Skin epidermis (tissue), 12 donors: ENCODE measurements at regions not wholly inside any gene's neighbourhood (a gene's known extent, or its start where the extent isn't known, plus 50 kb on each side); places are given as distances from the start of the nearest gene placed in this dataset.

Experiments
- H3K27ac ChIP-seq, 21 experiments: fragments of 200-600 bp; sonication (generic) in 11 of 21; one replicate each; pipeline ENCODE4 v1.5.0; 2020; ENCODE audit warnings: mild to moderate bottlenecking in 3 of 21, inconsistent platforms in 2 of 21, moderate library complexity in 2 of 21
- H3K4me3 ChIP-seq, 7 experiments: fragments of 200-600 bp; sonication (generic) in 2 of 7; one replicate each; pipeline ENCODE4 v1.5.0; 2020; ENCODE audit warnings: inconsistent platforms in 2 of 7, mild to moderate bottlenecking in 2 of 7, moderate library complexity in 1 of 7

- H3K4me3 ChIP-seq: no peak overlapping the region
- no peak overlapping the region for H3K27ac ChIP-seq
Measured at GRCh38 chr18:41761333-41762018, 193.6 kb upstream of the PIK3C3 start.

DNA sequence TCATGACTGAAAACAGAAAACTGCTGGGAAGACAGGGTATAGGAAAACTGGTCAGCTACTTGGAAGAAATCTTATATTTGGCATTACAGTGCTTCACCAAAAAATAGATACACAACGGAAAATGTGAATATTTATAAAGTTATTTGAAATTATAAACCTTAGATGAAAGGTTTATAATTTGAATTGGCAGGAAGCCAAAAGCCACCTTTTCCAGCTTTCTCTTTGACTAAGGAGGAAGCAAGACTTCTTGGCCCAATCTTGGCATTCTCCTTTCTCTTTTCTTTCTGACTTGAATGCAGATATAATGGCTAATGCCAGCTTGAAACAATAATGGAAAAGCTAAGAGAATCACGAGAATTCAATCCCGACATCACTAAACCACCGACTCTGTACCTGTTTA lies 196.5 kb upstream of the PIK3C3 start:
- Histone ChIP-seq H3K4me3 (no peak overlapping the region), H3K27ac (no peak overlapping the region)

- no peak overlapping the region for H3K27ac ChIP-seq
Measured at GRCh38 chr18:41756141-41756540, 198.9 kb upstream of the PIK3C3 start.

GRCh38 chr18:41754332-41754731 lies 200.7 kb upstream of the PIK3C3 start:
- Histone ChIP-seq H3K4me3 (no peak overlapping the region), H3K27ac (no peak overlapping the region)

More at GRCh38 chr18:41756141-41756540, 198.9 kb upstream of the PIK3C3 start:
- H3K4me3 ChIP-seq: no peak overlapping the region

- Histone ChIP-seq H3K27ac (no peak overlapping the region), H3K4me3 (no peak overlapping the region)
Measured at GRCh38 chr18:41753826-41754225, 201.2 kb upstream of the PIK3C3 start.

DNA sequence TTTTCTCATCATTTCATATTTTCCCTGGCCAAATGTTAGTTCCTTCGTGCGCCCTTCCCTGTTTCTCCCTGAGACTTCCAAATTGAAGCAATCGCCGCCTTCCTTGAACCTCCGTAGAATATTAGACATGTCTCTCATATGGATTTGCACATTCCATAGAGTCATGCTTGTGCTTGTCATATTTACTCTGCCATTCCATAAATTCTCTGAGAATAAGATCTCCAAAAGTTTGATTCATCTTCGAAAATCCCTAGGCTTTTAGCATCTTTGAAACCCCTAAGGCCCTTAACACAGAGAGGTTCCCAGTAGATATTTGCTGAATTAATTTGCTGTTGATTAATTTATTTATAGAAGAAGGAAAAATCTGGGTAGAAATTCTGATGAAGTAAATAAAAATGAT lies 202.2 kb upstream of the PIK3C3 start:
- Histone ChIP-seq H3K4me3 (no peak overlapping the region), H3K27ac (no peak overlapping the region)

DNA sequence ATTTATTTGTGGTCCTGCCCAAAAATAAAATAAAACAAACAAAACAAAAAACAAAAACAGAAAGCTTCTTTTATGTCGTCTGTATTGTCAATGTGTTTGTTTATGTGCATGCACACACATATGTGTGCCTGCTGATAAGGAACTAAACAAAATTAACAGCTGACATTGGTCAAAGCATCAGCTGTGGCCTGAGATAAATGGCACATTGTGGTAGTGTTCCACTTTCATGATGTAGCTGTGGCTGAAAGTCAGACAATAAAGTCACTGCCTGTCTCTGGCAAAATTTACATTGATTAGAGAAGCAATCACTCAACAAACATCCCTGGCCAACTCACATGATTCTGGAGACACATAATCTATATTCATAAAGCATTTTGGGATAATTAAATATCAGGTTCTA lies 203.4 kb upstream of the PIK3C3 start:
- Histone ChIP-seq H3K27ac (no peak overlapping the region), H3K4me3 (no peak overlapping the region)

DNA sequence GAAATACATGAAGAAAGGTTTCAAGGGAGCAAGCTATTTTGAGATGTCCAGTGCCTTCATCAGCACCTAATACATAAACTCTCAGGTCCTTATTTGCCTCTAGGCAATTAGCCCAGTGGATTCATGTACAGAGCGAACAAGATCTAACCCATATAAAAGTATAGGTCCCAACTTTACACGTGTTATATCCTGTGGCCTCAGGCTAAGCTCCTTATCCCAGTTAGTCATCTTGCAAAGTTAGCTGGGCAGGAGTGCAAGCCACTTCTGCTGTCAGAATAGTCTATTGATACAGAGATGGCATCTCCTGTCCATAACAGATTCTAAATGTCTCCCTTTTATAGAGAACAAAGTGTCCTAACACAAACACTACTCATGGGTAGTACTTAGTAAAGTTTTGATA lies 203.9 kb upstream of the PIK3C3 start:
- H3K4me3 ChIP-seq: no peak overlapping the region
- H3K27ac ChIP-seq: no peak overlapping the region

GRCh38 chr18:41747723-41748242 lies 207.3 kb upstream of the PIK3C3 start:
- H3K4me3 ChIP-seq: no peak overlapping the region

GRCh38 chr18:41745166-41746049 lies 209.6 kb upstream of the PIK3C3 start:
- H3K4me3 ChIP-seq: no peak overlapping the region
- no peak overlapping the region for H3K27ac ChIP-seq

More at GRCh38 chr18:41747723-41748242, 207.3 kb upstream of the PIK3C3 start:
- no peak overlapping the region for H3K27ac ChIP-seq

- Histone ChIP-seq H3K27ac (no peak overlapping the region), H3K4me3 (no peak overlapping the region)
Measured at GRCh38 chr18:41744421-41745030, 210.5 kb upstream of the PIK3C3 start.

- Histone ChIP-seq H3K27ac (no peak overlapping the region), H3K4me3 (no peak overlapping the region)
Measured at GRCh38 chr18:41737218-41737617, 217.8 kb upstream of the PIK3C3 start.

DNA sequence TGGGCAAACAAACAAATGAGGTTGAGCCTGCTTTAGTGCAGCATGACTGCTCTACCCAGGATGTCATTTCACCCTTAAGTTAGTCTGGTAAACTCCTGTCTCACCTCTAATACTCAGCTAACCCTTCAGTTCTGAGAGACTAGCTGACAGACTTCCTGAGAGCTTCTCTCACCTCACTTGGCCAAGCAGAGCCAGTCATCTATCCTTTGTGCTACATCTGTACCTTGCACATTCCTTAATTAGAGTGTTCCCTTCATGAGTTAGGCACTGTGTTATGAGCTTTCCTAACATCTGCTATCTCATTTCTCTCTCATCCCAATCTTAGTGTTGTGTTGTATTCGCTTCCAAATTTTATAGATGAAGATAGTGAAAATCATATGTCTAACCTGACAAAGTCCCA lies 220.1 kb upstream of the PIK3C3 start:
- no peak overlapping the region for H3K27ac ChIP-seq
- H3K4me3 ChIP-seq: no peak overlapping the region

DNA sequence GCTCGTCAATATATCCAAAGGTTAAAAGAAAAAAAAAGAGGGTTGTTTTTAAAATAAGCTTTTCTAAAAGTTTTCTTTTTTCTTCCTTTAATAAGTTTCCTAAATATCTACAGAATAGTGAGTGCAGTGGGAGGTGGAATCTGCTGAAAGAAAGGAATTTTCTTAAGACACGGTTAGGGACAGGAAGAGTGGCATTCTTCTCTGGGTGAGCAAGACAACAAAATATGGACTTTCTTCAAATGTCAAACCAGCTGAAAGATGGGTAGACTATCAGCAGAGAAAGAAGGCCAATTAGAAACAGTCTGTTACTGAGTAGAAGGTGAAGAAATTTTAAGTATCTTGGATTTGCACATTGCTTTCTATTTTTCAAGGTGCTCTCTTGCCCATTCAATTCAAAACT lies 222.7 kb upstream of the PIK3C3 start:
- no peak overlapping the region for H3K27ac ChIP-seq
- no peak overlapping the region for H3K4me3 ChIP-seq

DNA sequence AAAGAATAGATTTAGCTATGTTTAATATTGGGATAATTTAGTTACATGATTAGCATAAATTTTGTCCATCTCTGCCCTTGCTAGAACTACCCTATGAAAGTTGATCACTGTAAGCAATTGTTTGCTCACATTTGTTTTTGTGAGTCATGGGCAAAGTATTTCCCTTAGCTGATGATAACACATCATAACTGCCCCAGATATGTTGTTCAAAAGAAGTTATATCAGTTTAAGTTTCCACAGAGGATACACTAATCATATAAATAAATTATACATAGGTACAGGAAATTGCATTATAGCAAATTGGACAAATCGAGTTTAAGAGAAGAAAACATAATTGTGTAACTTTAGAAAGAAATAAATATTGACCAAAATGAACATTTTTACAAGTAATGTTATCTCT lies 223.2 kb upstream of the PIK3C3 start:
- no peak overlapping the region for H3K4me3 ChIP-seq

DNA sequence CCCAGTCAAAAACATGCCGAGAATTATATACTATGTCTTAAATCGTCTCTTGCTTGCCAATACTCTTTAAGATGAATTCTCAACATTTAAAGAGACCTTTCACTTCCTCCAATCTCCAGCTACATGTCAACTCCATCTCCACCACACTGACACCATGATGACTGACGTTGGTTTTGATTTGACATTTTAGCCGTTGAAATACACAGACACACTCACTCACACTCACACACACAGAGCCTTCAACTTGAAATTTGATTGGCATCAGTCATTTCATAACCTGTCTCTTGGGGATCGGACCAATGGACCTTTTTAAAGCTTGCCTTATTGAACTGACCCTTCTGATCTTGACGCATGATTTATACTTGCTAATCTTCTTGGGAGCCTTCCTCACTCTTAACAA lies 230.8 kb upstream of the PIK3C3 start:
- H3K27ac ChIP-seq: no peak overlapping the region
- no peak overlapping the region for H3K4me3 ChIP-seq

More for the DNA sequence above, 223.2 kb upstream of the PIK3C3 start:
- H3K27ac ChIP-seq: no peak overlapping the region

- no peak overlapping the region for H3K27ac ChIP-seq
Measured at GRCh38 chr18:41721103-41721790, 233.8 kb upstream of the PIK3C3 start.

DNA sequence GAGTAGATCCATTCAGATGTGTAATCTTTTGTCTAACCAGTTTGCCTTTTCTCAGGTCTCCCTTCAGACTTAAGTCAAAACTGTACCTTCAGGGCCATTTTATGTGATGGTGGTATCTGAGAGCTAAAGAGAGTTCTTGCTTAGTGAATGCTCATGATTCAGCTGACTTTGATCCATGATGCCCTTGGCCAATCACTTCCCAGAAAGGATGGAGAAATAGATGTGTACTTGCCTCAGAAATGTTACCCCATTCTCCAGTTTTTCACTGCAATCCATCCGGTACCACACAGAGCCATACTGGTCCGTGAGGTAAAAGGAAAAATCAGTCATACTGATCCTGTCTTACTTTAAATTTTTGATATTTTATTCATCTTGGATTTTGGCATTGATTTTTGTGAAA lies 234.8 kb upstream of the PIK3C3 start:
- H3K27ac ChIP-seq: no peak overlapping the region
- no peak overlapping the region for H3K4me3 ChIP-seq

More at GRCh38 chr18:41721103-41721790, 233.8 kb upstream of the PIK3C3 start:
- no peak overlapping the region for H3K4me3 ChIP-seq

- Histone ChIP-seq H3K27ac (no peak overlapping the region), H3K4me3 (no peak overlapping the region)
Measured at GRCh38 chr18:41719808-41720207, 235.2 kb upstream of the PIK3C3 start.

- Histone ChIP-seq H3K27ac (no peak overlapping the region), H3K4me3 (no peak overlapping the region)
Measured at GRCh38 chr18:41714872-41715271, 240.2 kb upstream of the PIK3C3 start.
